ENCODE measurements at regions not wholly inside any gene's neighbourhood (a gene's known extent, or its start where the extent isn't known, plus 50 kb on each side); places are given as distances from the start of the nearest gene placed in this dataset.

GRCh38 chr2:19722531-19722971 lies 179.2 kb downstream of the TTC32 start (continued):
- TF ChIP-seq ZSCAN30 (tag by site-specific recombination; IDR thresholded peaks at IDR 0.05), result no peak
- TF ChIP-seq TRIM28 (IDR thresholded peaks at IDR 0.05; ENCODE audit: borderline replicate concordance, low read length), result no peak
- no peak for TF ChIP-seq ZNF510 (tag by site-specific recombination; IDR thresholded peaks at IDR 0.05; ENCODE audit: insufficient replicate concordance)
- TF ChIP-seq ZNF76 (tag by site-specific recombination; IDR thresholded peaks at IDR 0.05; ENCODE audit: borderline replicate concordance, low read depth), result no peak
- TF ChIP-seq ZSCAN23 (tag by site-specific recombination; IDR thresholded peaks at IDR 0.05), result no peak
- no peak for TF ChIP-seq ZNF623 (tag by site-specific recombination; IDR thresholded peaks at IDR 0.05)
- TF ChIP-seq OSR2 (tag by site-specific recombination; IDR thresholded peaks at IDR 0.05), result no peak
- no peak for TF ChIP-seq ZBTB26 (tag by site-specific recombination; optimal IDR thresholded peaks at IDR 0.05)
- no peak for TF ChIP-seq PRDM1 (tag by site-specific recombination; IDR thresholded peaks at IDR 0.05)
- TF ChIP-seq ZNF350 (tag by site-specific recombination; IDR thresholded peaks at IDR 0.05), result no peak

- no peaks in the 10 kb centered on the region for H3K9me3 ChIP-seq (ENCODE audit: control insufficient read depth, insufficient read depth, low read depth, low read length)
- no peak overlapping the region for H3K27ac ChIP-seq (ENCODE audit: extremely low read depth, low read depth, low read length)
- no peaks in the 10 kb centered on the region for H3K36me3 ChIP-seq (ENCODE audit: control insufficient read depth in 2 of 2, insufficient read depth in 1 of 2, low read length in 2 of 2)
- ChIA-PET POLR2A (no interaction called here), CTCF (interaction anchor here (0.5 to 1.2 kb wide), 2 partner anchors 16 to 17 kb away, joined by 3 read pairs; no protein-coding TSS in a partner anchor)
- TF ChIP-seq ZNF837 (tag by site-specific recombination; IDR thresholded peaks at IDR 0.05) (no peak), GLI2 (tag by site-specific recombination; IDR thresholded peaks at IDR 0.05; ENCODE audit: borderline replicate concordance, low read depth) (no peak), ZNF416 (tag by site-specific recombination; IDR thresholded peaks at IDR 0.05) (no peak), RBAK (tag by site-specific recombination; IDR thresholded peaks at IDR 0.05) (no peak), ZNF473 (tag by site-specific recombination; IDR thresholded peaks at IDR 0.05) (no peak), ZNF157 (tag by site-specific recombination; IDR thresholded peaks at IDR 0.05) (no peak), ZNF174 (tag by site-specific recombination; IDR thresholded peaks at IDR 0.05) (no peak), ZBTB48 (tag by site-specific recombination; IDR thresholded peaks at IDR 0.05) (no peak), WT1 (tag by site-specific recombination; IDR thresholded peaks at IDR 0.05) (no peak), ZFP37 (tag by site-specific recombination; IDR thresholded peaks at IDR 0.05) (no peak), ZNF76 (tag by site-specific recombination; IDR thresholded peaks at IDR 0.05; ENCODE audit: borderline replicate concordance, low read depth) (no peak), MYNN (tag by site-specific recombination; IDR thresholded peaks at IDR 0.05; ENCODE audit: borderline replicate concordance) (no peak)
- no peak overlapping the region for H3K4me3 ChIP-seq (ENCODE audit: low read depth, low read length)
- H3K4me1 ChIP-seq (ENCODE audit: control insufficient read depth, insufficient read depth, low read length), result no peaks in the 10 kb centered on the region
These were observed 181.5 kb downstream of the TTC32 start for GRCh38 chr2:19720306-19720705.

- no peak for TF ChIP-seq ZNF585B (tag by site-specific recombination; IDR thresholded peaks at IDR 0.05)
- POLR2A ChIA-PET, result no interaction called here
- CTCF ChIA-PET, result interaction anchor here (0.5 kb wide), 1 partner anchor 18 kb away, joined by 3 read pairs; no protein-coding TSS in a partner anchor
- Histone ChIP-seq H3K4me3 (ENCODE audit: low read depth, low read length) (no peak overlapping the region), H3K36me3 (ENCODE audit: control insufficient read depth in 2 of 2, insufficient read depth in 1 of 2, low read length in 2 of 2) (no peaks in the 10 kb centered on the region), H3K9me3 (ENCODE audit: control insufficient read depth, insufficient read depth, low read depth, low read length) (no peaks in the 10 kb centered on the region), H3K4me1 (ENCODE audit: control insufficient read depth, insufficient read depth, low read length) (no peaks in the 10 kb centered on the region), H3K27ac (ENCODE audit: extremely low read depth, low read depth, low read length) (no peak overlapping the region)
These were observed 182.2 kb downstream of the TTC32 start for GRCh38 chr2:19719540-19719939.

- H3K4me1 ChIP-seq (ENCODE audit: control insufficient read depth, insufficient read depth, low read length), result no peaks in the 10 kb centered on the region
- no peak overlapping the region for H3K4me3 ChIP-seq (ENCODE audit: low read depth, low read length)
- POLR2A ChIA-PET, result no interaction called here
- no peaks in the 10 kb centered on the region for H3K36me3 ChIP-seq (ENCODE audit: control insufficient read depth in 2 of 2, insufficient read depth in 1 of 2, low read length in 2 of 2)
- CTCF ChIA-PET, result no interaction called here
- no peaks in the 10 kb centered on the region for H3K9me3 ChIP-seq (ENCODE audit: control insufficient read depth, insufficient read depth, low read depth, low read length)
- no peak overlapping the region for H3K27ac ChIP-seq (ENCODE audit: extremely low read depth, low read depth, low read length)
- no peak for TF ChIP-seq ZNF24 (tag by site-specific recombination; IDR thresholded peaks at IDR 0.05)
- no peak for TF ChIP-seq ZNF610 (tag by site-specific recombination; IDR thresholded peaks at IDR 0.05; ENCODE audit: borderline replicate concordance)
- TF ChIP-seq ZNF26 (tag by site-specific recombination; IDR thresholded peaks at IDR 0.05), result no peak
- TF ChIP-seq ZNF585B (tag by site-specific recombination; IDR thresholded peaks at IDR 0.05), result no peak
- TF ChIP-seq ZNF596 (tag by site-specific recombination; IDR thresholded peaks at IDR 0.05), result no peak
- no peak for TF ChIP-seq ZFP69B (tag by site-specific recombination; IDR thresholded peaks at IDR 0.05)
- TF ChIP-seq ZSCAN18 (tag by site-specific recombination; IDR thresholded peaks at IDR 0.05), result no peak
- no peak for TF ChIP-seq SCRT2 (tag by site-specific recombination; IDR thresholded peaks at IDR 0.05)
- TF ChIP-seq KLF1 (tag by site-specific recombination; IDR thresholded peaks at IDR 0.05), result no peak
These were observed 184.3 kb downstream of the TTC32 start for GRCh38 chr2:19717446-19717845.
